ENCODE measurements at regions not wholly inside any gene's neighbourhood (a gene's known extent, or its start where the extent isn't known, plus 50 kb on each side); places are given as distances from the start of the nearest gene placed in this dataset.

DNA sequence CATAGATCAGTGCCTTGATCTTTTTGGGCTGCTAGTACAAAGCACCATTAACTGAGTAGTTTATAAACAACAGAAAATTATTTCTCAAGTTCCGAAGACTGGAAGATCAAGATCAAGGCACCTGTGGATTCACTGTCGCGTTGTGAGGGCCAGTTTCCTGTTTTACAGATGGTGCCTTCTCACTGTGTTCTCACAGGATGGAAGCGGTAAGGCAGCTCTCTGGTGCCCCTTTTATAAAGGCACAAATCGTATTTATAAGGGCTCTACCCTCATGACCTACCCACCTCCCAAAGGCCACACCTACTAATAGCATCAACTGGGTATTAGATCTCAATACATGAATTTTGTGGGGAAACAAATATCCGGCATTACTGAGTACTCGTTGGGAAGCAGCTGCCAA, 729.5 kb upstream of the SLC39A10 start:
- intact Hi-C loops (cut with micrococcal nuclease): no loop called here
- TF ChIP-seq, protein P1, sequence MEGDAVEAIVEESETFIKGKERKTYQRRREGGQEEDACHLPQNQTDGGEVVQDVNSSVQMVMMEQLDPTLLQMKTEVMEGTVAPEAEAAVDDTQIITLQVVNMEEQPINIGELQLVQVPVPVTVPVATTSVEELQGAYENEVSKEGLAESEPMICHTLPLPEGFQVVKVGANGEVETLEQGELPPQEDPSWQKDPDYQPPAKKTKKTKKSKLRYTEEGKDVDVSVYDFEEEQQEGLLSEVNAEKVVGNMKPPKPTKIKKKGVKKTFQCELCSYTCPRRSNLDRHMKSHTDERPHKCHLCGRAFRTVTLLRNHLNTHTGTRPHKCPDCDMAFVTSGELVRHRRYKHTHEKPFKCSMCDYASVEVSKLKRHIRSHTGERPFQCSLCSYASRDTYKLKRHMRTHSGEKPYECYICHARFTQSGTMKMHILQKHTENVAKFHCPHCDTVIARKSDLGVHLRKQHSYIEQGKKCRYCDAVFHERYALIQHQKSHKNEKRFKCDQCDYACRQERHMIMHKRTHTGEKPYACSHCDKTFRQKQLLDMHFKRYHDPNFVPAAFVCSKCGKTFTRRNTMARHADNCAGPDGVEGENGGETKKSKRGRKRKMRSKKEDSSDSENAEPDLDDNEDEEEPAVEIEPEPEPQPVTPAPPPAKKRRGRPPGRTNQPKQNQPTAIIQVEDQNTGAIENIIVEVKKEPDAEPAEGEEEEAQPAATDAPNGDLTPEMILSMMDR (IDR thresholded peaks at IDR 0.05): no peak
- TF ChIP-seq EZH2 (IDR thresholded peaks at IDR 0.05; ENCODE audit: borderline replicate concordance, insufficient read depth, low read depth, low read length, poor library complexity, severe bottlenecking): no peak
- H3K79me2 ChIP-seq (ENCODE audit: control insufficient read depth, insufficient read depth, low read length): no peaks in the 10 kb centered on the region
- H3K4me2 ChIP-seq (replicated peaks; ENCODE audit: low read depth, low read length, poor library complexity, severe bottlenecking): no peak overlapping the region
- Mint-ChIP-seq H3K4me1 (no peaks in the 10 kb centered on the region), H3K27ac (no peak overlapping the region), H3K4me3 (no peak overlapping the region), H3K27me3 (no peaks in the 10 kb centered on the region), H3K9me3 (ENCODE audit: insufficient read depth) (no peaks in the 10 kb centered on the region)
- no peak overlapping the region for H2AFZ ChIP-seq (ENCODE audit: insufficient read depth, low read depth, low read length, poor library complexity, severe bottlenecking)
- DNase-seq: no peak
- WGBS (ENCODE audit: insufficient coverage): 91% methylated on average over 5 of the region's 7 CpGs
- H3K4me1 ChIP-seq (ENCODE audit: control insufficient read depth in 2 of 2, insufficient read depth in 2 of 2, low read length in 2 of 2): no peaks in the 10 kb centered on the region
- no peak overlapping the region for H3K4me3 ChIP-seq (ENCODE audit: control extremely low read depth in 1 of 5, extremely low read depth in 1 of 5, insufficient read depth in 1 of 5, low read depth in 2 of 5, low read length in 4 of 5)
- H3K36me3 ChIP-seq (replicated peaks in 1 of 2; ENCODE audit: control extremely low read depth in 1 of 2, control insufficient read depth in 1 of 2, extremely low read depth in 1 of 2, insufficient read depth in 2 of 2, low read length in 1 of 2): no peaks in the 10 kb centered on the region
- ChIA-PET CTCF (no interaction called here), POLR2A (no interaction called here)
- no peak overlapping the region for H3K9ac ChIP-seq (ENCODE audit: low read length)
- H3K27me3 ChIP-seq (replicated peaks in 1 of 4; ENCODE audit: control extremely low read depth in 1 of 4, control insufficient read depth in 3 of 4, insufficient read depth in 4 of 4, low read length in 3 of 4): no peaks in the 10 kb centered on the region
- no peak for ATAC-seq (ENCODE audit: low read depth)
- no peaks in the 10 kb centered on the region for H3K9me3 ChIP-seq (ENCODE audit: control extremely low read depth in 1 of 3, control insufficient read depth in 2 of 3, insufficient read depth in 1 of 3, low read length in 2 of 3)
- H4K20me1 ChIP-seq (ENCODE audit: control insufficient read depth, insufficient read depth, low read length, poor library complexity, severe bottlenecking): no peaks in the 10 kb centered on the region
- no peak overlapping the region for H3K27ac ChIP-seq (ENCODE audit: low read length in 2 of 2)

DNA sequence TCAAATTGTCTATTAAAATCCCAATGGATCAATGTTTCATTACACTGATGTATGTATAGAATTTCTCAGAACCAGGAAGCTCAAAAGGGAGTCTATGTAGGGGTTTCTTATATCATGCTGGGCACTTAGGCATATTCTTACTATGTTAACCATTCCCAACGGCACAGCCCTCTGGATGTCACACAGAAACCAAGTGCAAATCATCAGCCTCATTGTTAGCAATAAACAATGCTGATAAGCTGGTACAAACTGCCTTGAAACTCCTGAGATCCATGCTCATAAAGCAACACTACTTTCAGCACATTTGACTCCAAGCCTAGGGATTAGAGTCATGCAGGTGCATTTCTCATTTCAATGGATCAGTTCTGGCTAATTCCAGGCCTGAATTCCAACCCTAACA, 730.2 kb upstream of the SLC39A10 start:
- Histone ChIP-seq H3K4me2 (replicated peaks; ENCODE audit: low read depth, low read length, poor library complexity, severe bottlenecking) (no peak overlapping the region), H2AFZ (ENCODE audit: insufficient read depth, low read depth, low read length, poor library complexity, severe bottlenecking) (no peak overlapping the region), H3K36me3 (replicated peaks in 1 of 2; ENCODE audit: control extremely low read depth in 1 of 2, control insufficient read depth in 1 of 2, extremely low read depth in 1 of 2, insufficient read depth in 2 of 2, low read length in 1 of 2) (no peaks in the 10 kb centered on the region), H3K4me3 (ENCODE audit: control extremely low read depth in 1 of 5, extremely low read depth in 1 of 5, insufficient read depth in 1 of 5, low read depth in 2 of 5, low read length in 4 of 5) (no peak overlapping the region), H3K9ac (ENCODE audit: low read length) (no peak overlapping the region), H3K27ac (ENCODE audit: low read length in 2 of 2) (no peak overlapping the region), H3K79me2 (ENCODE audit: control insufficient read depth, insufficient read depth, low read length) (no peaks in the 10 kb centered on the region), H3K9me3 (ENCODE audit: control extremely low read depth in 1 of 3, control insufficient read depth in 2 of 3, insufficient read depth in 1 of 3, low read length in 2 of 3) (no peaks in the 10 kb centered on the region), H3K27me3 (replicated peaks in 1 of 4; ENCODE audit: control extremely low read depth in 1 of 4, control insufficient read depth in 3 of 4, insufficient read depth in 4 of 4, low read length in 3 of 4) (no peaks in the 10 kb centered on the region), H3K4me1 (ENCODE audit: control insufficient read depth in 2 of 2, insufficient read depth in 2 of 2, low read length in 2 of 2) (no peaks in the 10 kb centered on the region), H4K20me1 (ENCODE audit: control insufficient read depth, insufficient read depth, low read length, poor library complexity, severe bottlenecking) (no peaks in the 10 kb centered on the region)
- POLR2A ChIA-PET: no interaction called here
- WGBS (ENCODE audit: insufficient coverage): 75% methylated on average over 1 of the region's 1 CpG
- CTCF ChIA-PET: no interaction called here
- TF ChIP-seq EZH2 (IDR thresholded peaks at IDR 0.05; ENCODE audit: borderline replicate concordance, insufficient read depth, low read depth, low read length, poor library complexity, severe bottlenecking): no peak
- TF ChIP-seq, protein P1 (IDR thresholded peaks at IDR 0.05): no peak
- no peak for ATAC-seq (ENCODE audit: low read depth)
- Mint-ChIP-seq H3K27ac (no peak overlapping the region), H3K4me1 (no peaks in the 10 kb centered on the region), H3K27me3 (no peaks in the 10 kb centered on the region), H3K4me3 (no peak overlapping the region), H3K9me3 (ENCODE audit: insufficient read depth) (no peaks in the 10 kb centered on the region)
- no peak for DNase-seq
- intact Hi-C loops (cut with micrococcal nuclease): no loop called here

Data from B cell (primary cell).